Uterus (tissue), 3 donors: ENCODE measurements at regions not wholly inside any gene's neighbourhood (a gene's known extent, or its start where the extent isn't known, plus 50 kb on each side); places are given as distances from the start of the nearest gene placed in this dataset.
A peak's percentile ranks its signal among the peaks of the same experiment; 100 is the strongest.
"Not testable (repeated sequence)": the region's sequence is repeated elsewhere in the genome, so short reads cannot be mapped to it uniquely, and the experiment has no call there.

Source experiments
- DNase-seq, 2 donors: peaks; one replicate each; pipeline ENCODE4 v3.0.0-alpha.2; 2019 to 2020
- H3K27ac ChIP-seq, 2 donors: fragments of 200-600 bp; sonication (generic); 1 replicate in 1 of 2; 2 replicates in 1 of 2; pipeline ENCODE4 v1.5.1; 2016 to 2018
- H3K27me3 ChIP-seq, 2 donors: fragments of 200-600 bp; sonication (generic); one replicate each; pipeline ENCODE4 v1.5.1; 2018 to 2019; ENCODE audit warnings: control low read depth in 1 of 2
- H3K36me3 ChIP-seq, 2 donors: fragments of 200-600 bp; sonication (generic); one replicate each; pipeline ENCODE4 v1.5.1; 2019; ENCODE audit warnings: control low read depth in 1 of 2
- H3K4me1 ChIP-seq, 2 donors: fragments of 200-600 bp; sonication (generic); one replicate each; pipeline ENCODE4 v1.5.1; 2018 to 2019; ENCODE audit warnings: control low read depth in 1 of 2
- H3K4me3 ChIP-seq, 2 donors: fragments of 200-600 bp; sonication (generic); 1 replicate in 1 of 2; 2 replicates in 1 of 2; pipeline ENCODE4 v1.5.1; 2018 to 2019; ENCODE audit warnings: mild to moderate bottlenecking in 1 of 2
- H3K9me3 ChIP-seq, 2 donors: fragments of 200-600 bp; sonication (generic); one replicate each; pipeline ENCODE4 v1.5.1; 2019; ENCODE audit warnings: control low read depth in 1 of 2
- POLR2A ChIP-seq, 2 donors: fragments of 450-650 bp; IDR thresholded peaks; one replicate each; pipeline ENCODE4 v1.6.1; 2016; ENCODE audit warnings: antibody characterized with exemption in 2 of 2, mild to moderate bottlenecking in 1 of 2, moderate library complexity in 1 of 2
- intact Hi-C: fragments of 100-400 bp; cut with DNase I; formaldehyde crosslinking; loops from one replicate; pipeline ENCODE4 v1.15.1; 2023; ENCODE audit warnings: low total_unique reads
- TF ChIP-seq, protein P1 (sequence below), 4 experiments: fragments of 200-600 bp in 2 of 4; fragments of 450-650 bp in 2 of 4; sonication (generic) in 2 of 4; IDR thresholded peaks; one replicate each; pipeline ENCODE4 v1.5.1; 2016 to 2019; ENCODE audit warnings: antibody characterized with exemption in 4 of 4, mild to moderate bottlenecking in 2 of 4, moderate library complexity in 1 of 4
- donor health status: DM: yes; HTN: yes; CAD: no.

GRCh38 chr19:28314287-28314686, 898.7 kb downstream of the UQCRFS1 start:
- Histone ChIP-seq H3K4me3 (no peak overlapping the region), H3K9me3 (no peaks in the 10 kb centered on the region), H3K4me1 (no peaks in the 10 kb centered on the region), H3K27ac (no peak overlapping the region), H3K36me3 (no peaks in the 10 kb centered on the region), H3K27me3 (no peaks in the 10 kb centered on the region)
- TF ChIP-seq POLR2A (IDR thresholded peaks at IDR 0.05) = no peak
- TF ChIP-seq, protein P1, sequence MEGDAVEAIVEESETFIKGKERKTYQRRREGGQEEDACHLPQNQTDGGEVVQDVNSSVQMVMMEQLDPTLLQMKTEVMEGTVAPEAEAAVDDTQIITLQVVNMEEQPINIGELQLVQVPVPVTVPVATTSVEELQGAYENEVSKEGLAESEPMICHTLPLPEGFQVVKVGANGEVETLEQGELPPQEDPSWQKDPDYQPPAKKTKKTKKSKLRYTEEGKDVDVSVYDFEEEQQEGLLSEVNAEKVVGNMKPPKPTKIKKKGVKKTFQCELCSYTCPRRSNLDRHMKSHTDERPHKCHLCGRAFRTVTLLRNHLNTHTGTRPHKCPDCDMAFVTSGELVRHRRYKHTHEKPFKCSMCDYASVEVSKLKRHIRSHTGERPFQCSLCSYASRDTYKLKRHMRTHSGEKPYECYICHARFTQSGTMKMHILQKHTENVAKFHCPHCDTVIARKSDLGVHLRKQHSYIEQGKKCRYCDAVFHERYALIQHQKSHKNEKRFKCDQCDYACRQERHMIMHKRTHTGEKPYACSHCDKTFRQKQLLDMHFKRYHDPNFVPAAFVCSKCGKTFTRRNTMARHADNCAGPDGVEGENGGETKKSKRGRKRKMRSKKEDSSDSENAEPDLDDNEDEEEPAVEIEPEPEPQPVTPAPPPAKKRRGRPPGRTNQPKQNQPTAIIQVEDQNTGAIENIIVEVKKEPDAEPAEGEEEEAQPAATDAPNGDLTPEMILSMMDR (IDR thresholded peaks at IDR 0.05) = no peak
- intact Hi-C loops = no loop called here
- no peak for DNase-seq

- TF ChIP-seq POLR2A (IDR thresholded peaks at IDR 0.05) = no peak
- TF ChIP-seq, protein P1 (IDR thresholded peaks at IDR 0.05) = no peak
- no peaks in the 10 kb centered on the region for H3K4me1 ChIP-seq
- intact Hi-C loops = no loop called here
- peak in 1 of 2 donors; percentile 24 for DNase-seq
- H3K9me3 ChIP-seq = no peaks in the 10 kb centered on the region
- no peaks in the 10 kb centered on the region for H3K36me3 ChIP-seq
- no peaks in the 10 kb centered on the region for H3K27me3 ChIP-seq
- no peak overlapping the region for H3K4me3 ChIP-seq
- H3K27ac ChIP-seq = no peak overlapping the region
Observed at GRCh38 chr19:28313633-28314032, 899.3 kb downstream of the UQCRFS1 start.

GRCh38 chr19:28312269-28312668, 900.7 kb downstream of the UQCRFS1 start:
- H3K9me3 ChIP-seq = no peaks in the 10 kb centered on the region
- intact Hi-C loops = no loop called here
- TF ChIP-seq POLR2A (IDR thresholded peaks at IDR 0.05) = no peak
- TF ChIP-seq, protein P1 (IDR thresholded peaks at IDR 0.05) = no peak
- H3K27ac ChIP-seq = no peak overlapping the region
- no peak overlapping the region for H3K4me3 ChIP-seq
- no peaks in the 10 kb centered on the region for H3K27me3 ChIP-seq
- DNase-seq = no peak
- H3K4me1 ChIP-seq = no peaks in the 10 kb centered on the region
- H3K36me3 ChIP-seq = no peaks in the 10 kb centered on the region

GRCh38 chr19:28310829-28311228, 902.1 kb downstream of the UQCRFS1 start:
- H3K4me3 ChIP-seq, H3K27me3 ChIP-seq, H3K36me3 ChIP-seq, H3K4me1 ChIP-seq, intact Hi-C loops, H3K9me3 ChIP-seq, DNase-seq, H3K27ac ChIP-seq: not testable (repeated sequence)

- H3K4me3 ChIP-seq = no peak overlapping the region
- H3K4me1 ChIP-seq = no peaks in the 10 kb centered on the region
- no peaks in the 10 kb centered on the region for H3K27me3 ChIP-seq
- TF ChIP-seq, protein P1 (IDR thresholded peaks at IDR 0.05) = no peak
- TF ChIP-seq POLR2A (IDR thresholded peaks at IDR 0.05) = no peak
- intact Hi-C loops = no loop called here
- H3K27ac ChIP-seq = no peak overlapping the region
- H3K9me3 ChIP-seq = no peaks in the 10 kb centered on the region
- no peak for DNase-seq
- no peaks in the 10 kb centered on the region for H3K36me3 ChIP-seq
Observed at GRCh38 chr19:28309070-28309469, 903.9 kb downstream of the UQCRFS1 start.

DNA sequence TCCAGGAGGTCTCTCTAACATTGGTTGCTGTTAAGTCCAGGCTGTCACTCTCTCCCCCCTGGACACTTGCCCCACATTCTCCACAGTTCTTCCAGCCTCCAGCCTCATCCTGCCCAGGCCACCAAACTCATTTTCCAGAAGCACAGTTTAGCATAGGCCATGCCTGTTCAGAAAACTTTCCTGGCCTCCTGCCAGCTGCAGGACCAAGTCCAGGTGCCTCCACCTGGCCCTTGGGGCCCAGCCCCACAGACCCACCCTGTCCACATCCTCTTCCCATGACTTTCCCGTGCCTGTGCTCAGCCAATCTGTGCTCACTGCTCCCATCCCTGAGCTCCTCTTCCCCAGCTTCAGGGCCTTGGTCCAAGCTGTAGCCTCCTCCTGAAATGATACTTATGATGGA, 905.0 kb downstream of the UQCRFS1 start:
- no peak overlapping the region for H3K4me3 ChIP-seq
- H3K4me1 ChIP-seq = no peaks in the 10 kb centered on the region
- no peak overlapping the region for H3K27ac ChIP-seq
- no peak for TF ChIP-seq POLR2A (IDR thresholded peaks at IDR 0.05)
- TF ChIP-seq, protein P1 (IDR thresholded peaks at IDR 0.05) = no peak
- no peaks in the 10 kb centered on the region for H3K27me3 ChIP-seq
- H3K36me3 ChIP-seq = no peaks in the 10 kb centered on the region
- no peaks in the 10 kb centered on the region for H3K9me3 ChIP-seq
- intact Hi-C loops = no loop called here
- no peak for DNase-seq
